ENCODE measurements at regions not wholly inside any gene's neighbourhood (a gene's known extent, or its start where the extent isn't known, plus 50 kb on each side); places are given as distances from the start of the nearest gene placed in this dataset.
"Not testable (repeated sequence)": the region's sequence is repeated elsewhere in the genome, so short reads cannot be mapped to it uniquely, and the experiment has no call there.

DNA sequence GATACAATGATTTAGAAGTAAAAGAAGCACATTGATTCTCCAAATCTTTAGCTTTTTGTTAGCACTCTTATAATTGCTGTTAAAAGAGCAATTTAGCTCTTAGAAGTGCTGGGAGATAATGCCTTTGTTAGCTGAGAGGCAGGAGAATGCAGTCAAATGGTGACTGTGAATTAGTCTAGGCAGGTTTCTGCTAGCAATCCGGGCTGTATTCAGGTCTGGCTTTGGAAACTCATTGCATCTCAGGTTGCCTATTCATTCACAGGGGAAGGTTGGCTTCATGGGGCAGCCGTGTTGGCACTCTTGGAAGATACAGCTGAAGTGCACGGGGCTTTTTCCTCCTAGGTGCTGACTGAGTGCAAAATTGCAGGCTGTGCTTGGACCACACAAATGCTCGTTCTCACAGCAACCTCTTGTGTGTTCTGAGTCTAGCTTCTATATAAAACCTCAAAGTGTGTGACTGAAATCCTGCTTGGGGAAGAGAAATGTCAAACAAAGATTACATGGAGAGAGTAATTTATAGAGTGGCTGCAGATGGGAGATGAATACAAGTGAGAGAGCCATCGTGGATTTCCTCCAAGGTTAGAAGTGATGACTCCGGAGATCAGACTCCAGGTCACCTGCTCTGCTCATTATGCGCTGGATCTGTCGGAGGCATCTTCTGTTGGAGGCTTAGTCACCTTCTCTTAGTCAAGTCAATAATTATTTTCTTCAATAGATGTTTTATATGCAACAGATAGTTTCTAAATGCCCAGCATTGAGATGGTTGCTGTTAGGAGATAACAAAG lies 167.8 kb downstream of the PMAIP1 start:
- no TSS peak for BruUV-seq (replicated peaks)
- ChIA-PET CTCF (ENCODE audit: unreplicated experiment) (no interaction called here), POLR2A (interaction anchor here (0.7 kb wide), 1 partner anchor 610 kb away, joined by 3 read pairs; no protein-coding TSS in a partner anchor)
- Histone ChIP-seq H3K36me3 (ENCODE audit: insufficient read depth, low read length) (no peaks in the 10 kb centered on the region), H4K20me1 (ENCODE audit: insufficient read depth, low read length) (no peaks in the 10 kb centered on the region), H3K4me2 (ENCODE audit: low read length) (no peak overlapping the region), H3K27ac (ENCODE audit: low read depth, low read length, poor library complexity, severe bottlenecking) (no peak overlapping the region), H3K4me1 (ENCODE audit: insufficient read depth, low read length, poor library complexity, severe bottlenecking) (no peaks in the 10 kb centered on the region), H3K9me2 (ENCODE audit: insufficient read depth, low read length) (no peaks in the 10 kb centered on the region), H3K79me2 (ENCODE audit: insufficient read depth, low read depth, low read length) (no peaks in the 10 kb centered on the region), H3K4me3 (ENCODE audit: low read depth, low read length, poor library complexity, severe bottlenecking) (no peak overlapping the region), H3K9me3 (ENCODE audit: low read length) (no peaks in the 10 kb centered on the region), H2AFZ (ENCODE audit: low read length) (no peak overlapping the region)
- intact Hi-C loops (cut with micrococcal nuclease; ENCODE audit: unreplicated experiment) = no loop called here
- no peak for TF ChIP-seq CTCF (conservative IDR thresholded peaks at IDR 0.05; ENCODE audit: low read length)
- no peak for DNase-seq (ENCODE audit: low spot score)

- Histone ChIP-seq H3K79me2 (ENCODE audit: insufficient read depth, low read depth, low read length) (no peaks in the 10 kb centered on the region), H3K36me3 (ENCODE audit: insufficient read depth, low read length) (no peaks in the 10 kb centered on the region), H2AFZ (ENCODE audit: low read length) (no peak overlapping the region), H4K20me1 (ENCODE audit: insufficient read depth, low read length) (no peaks in the 10 kb centered on the region), H3K4me2 (ENCODE audit: low read length) (no peak overlapping the region), H3K27ac (ENCODE audit: low read depth, low read length, poor library complexity, severe bottlenecking) (no peak overlapping the region), H3K4me1 (ENCODE audit: insufficient read depth, low read length, poor library complexity, severe bottlenecking) (no peaks in the 10 kb centered on the region), H3K4me3 (ENCODE audit: low read depth, low read length, poor library complexity, severe bottlenecking) (no peak overlapping the region), H3K9me3 (ENCODE audit: low read length) (no peaks in the 10 kb centered on the region), H3K9me2 (ENCODE audit: insufficient read depth, low read length) (no peaks in the 10 kb centered on the region)
- DNase-seq (ENCODE audit: low spot score) = no peak
- TF ChIP-seq EZH2phosphoT487 (IDR thresholded peaks at IDR 0.05; ENCODE audit: borderline replicate concordance, low read depth, low read length) (no peak), CTCF (conservative IDR thresholded peaks at IDR 0.05; ENCODE audit: low read length) (no peak)
- intact Hi-C loops (cut with micrococcal nuclease; ENCODE audit: unreplicated experiment) = no loop called here
- ChIA-PET CTCF (ENCODE audit: unreplicated experiment) (no interaction called here), POLR2A (no interaction called here)
- BruUV-seq (replicated peaks) = no TSS peak
Observed at GRCh38 chr18:60066219-60066975, 166.6 kb downstream of the PMAIP1 start.

GRCh38 chr18:60064271-60064670 lies 164.5 kb downstream of the PMAIP1 start:
- no TSS peak for BruUV-seq (replicated peaks)
- intact Hi-C loops (cut with micrococcal nuclease; ENCODE audit: unreplicated experiment) = no loop called here
- Histone ChIP-seq H3K9me2 (ENCODE audit: insufficient read depth, low read length) (no peaks in the 10 kb centered on the region), H2AFZ (ENCODE audit: low read length) (no peak overlapping the region), H3K4me2 (ENCODE audit: low read length) (no peak overlapping the region), H3K4me1 (ENCODE audit: insufficient read depth, low read length, poor library complexity, severe bottlenecking) (no peaks in the 10 kb centered on the region), H3K4me3 (ENCODE audit: low read depth, low read length, poor library complexity, severe bottlenecking) (no peak overlapping the region), H3K79me2 (ENCODE audit: insufficient read depth, low read depth, low read length) (no peaks in the 10 kb centered on the region), H3K9me3 (ENCODE audit: low read length) (no peaks in the 10 kb centered on the region), H4K20me1 (ENCODE audit: insufficient read depth, low read length) (no peaks in the 10 kb centered on the region), H3K36me3 (ENCODE audit: insufficient read depth, low read length) (no peaks in the 10 kb centered on the region), H3K27ac (ENCODE audit: low read depth, low read length, poor library complexity, severe bottlenecking) (no peak overlapping the region)
- CTCF ChIA-PET (ENCODE audit: unreplicated experiment) = no interaction called here
- DNase-seq (ENCODE audit: low spot score) = no peak
- TF ChIP-seq EZH2phosphoT487 (IDR thresholded peaks at IDR 0.05; ENCODE audit: borderline replicate concordance, low read depth, low read length) = no peak
- no peak for TF ChIP-seq CTCF (conservative IDR thresholded peaks at IDR 0.05; ENCODE audit: low read length)
- POLR2A ChIA-PET = no interaction called here

DNA sequence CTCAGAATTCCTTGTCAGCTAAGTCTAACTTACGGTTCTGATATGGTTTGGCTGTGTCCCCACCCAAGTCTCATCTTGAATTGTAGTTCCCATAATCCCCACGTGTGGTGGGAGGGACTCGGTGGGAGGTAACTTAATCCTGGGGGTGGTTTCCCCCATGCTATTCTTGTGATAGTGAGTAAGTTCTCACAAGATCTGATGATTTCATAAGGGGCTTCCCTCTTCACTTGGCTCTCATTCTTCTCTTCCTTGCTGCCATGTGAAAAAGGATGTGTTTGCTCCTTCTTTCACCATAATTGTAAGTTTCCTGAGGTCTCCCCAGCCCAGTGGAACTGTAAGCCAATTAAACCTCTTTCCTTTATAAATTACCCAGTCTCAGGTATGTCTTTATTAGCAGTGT lies 163.0 kb downstream of the PMAIP1 start:
- H4K20me1 ChIP-seq (ENCODE audit: insufficient read depth, low read length); POLR2A ChIA-PET; H3K4me3 ChIP-seq (ENCODE audit: low read depth, low read length, poor library complexity, severe bottlenecking); H3K36me3 ChIP-seq (ENCODE audit: insufficient read depth, low read length); DNase-seq (ENCODE audit: low spot score); H3K27ac ChIP-seq (ENCODE audit: low read depth, low read length, poor library complexity, severe bottlenecking); H2AFZ ChIP-seq (ENCODE audit: low read length); BruUV-seq (replicated peaks); H3K4me1 ChIP-seq (ENCODE audit: insufficient read depth, low read length, poor library complexity, severe bottlenecking); CTCF ChIA-PET (ENCODE audit: unreplicated experiment); H3K4me2 ChIP-seq (ENCODE audit: low read length); H3K9me3 ChIP-seq (ENCODE audit: low read length); H3K9me2 ChIP-seq (ENCODE audit: insufficient read depth, low read length); H3K79me2 ChIP-seq (ENCODE audit: insufficient read depth, low read depth, low read length); intact Hi-C loops (cut with micrococcal nuclease; ENCODE audit: unreplicated experiment): not testable (repeated sequence)
